Liver (tissue), 3 donors: ENCODE measurements at regions not wholly inside any gene's neighbourhood (a gene's known extent, or its start where the extent isn't known, plus 50 kb on each side); places are given as distances from the start of the nearest gene placed in this dataset.

Experiments
- EGR1 ChIP-seq, 2 donors: IDR thresholded peaks; 2 replicates each; pipeline ENCODE4 v1.6.1; 2016 to 2018; ENCODE audit warnings: antibody characterized with exemption in 2 of 2, low read depth in 2 of 2
- GABPA ChIP-seq, 2 donors: IDR thresholded peaks in 1 of 2; conservative IDR thresholded peaks in 1 of 2; 2 replicates each; pipeline ENCODE4 v1.6.1; 2016; ENCODE audit warnings: antibody characterized with exemption in 2 of 2, mild to moderate bottlenecking in 1 of 2, moderate library complexity in 1 of 2
- HNF4A ChIP-seq, 2 donors: conservative IDR thresholded peaks; 2 replicates each; pipeline ENCODE4 v1.6.1; 2016; ENCODE audit warnings: antibody characterized with exemption in 2 of 2, mild to moderate bottlenecking in 2 of 2
- RAD21 ChIP-seq, 2 donors: IDR thresholded peaks; 2 replicates each; pipeline ENCODE4 v1.6.1; 2016; ENCODE audit warnings: antibody characterized with exemption in 2 of 2, mild to moderate bottlenecking in 2 of 2
- SP1 ChIP-seq: IDR thresholded peaks from 2 replicates; pipeline ENCODE4 v1.6.1; 2018; ENCODE audit warnings: antibody characterized with exemption, mild to moderate bottlenecking
- TAF1 ChIP-seq: conservative IDR thresholded peaks from 2 replicates; pipeline ENCODE4 v1.6.1; 2016; ENCODE audit warnings: antibody characterized with exemption, mild to moderate bottlenecking
- YY1 ChIP-seq: IDR thresholded peaks from 2 replicates; pipeline ENCODE4 v1.6.1; 2016; ENCODE audit warnings: antibody characterized with exemption, mild to moderate bottlenecking
- ZBTB33 ChIP-seq: IDR thresholded peaks from 2 replicates; pipeline ENCODE4 v1.6.1; 2016; ENCODE audit warnings: antibody characterized with exemption
- TF ChIP-seq, protein P1 (sequence below): fragments of 150-350 bp; IDR thresholded peaks from 2 replicates; pipeline ENCODE4 v1.5.1; 2017; ENCODE audit warnings: improper control_type of control experiment, low read depth, low read length; ENCODE audit not compliant: missing input control
- TF ChIP-seq, protein P2 (sequence below): IDR thresholded peaks from 2 replicates; pipeline ENCODE4 v1.6.1; 2016; ENCODE audit warnings: antibody characterized with exemption
- TF ChIP-seq, protein P3 (sequence below): IDR thresholded peaks from 2 replicates; pipeline ENCODE4 v1.6.1; 2016; ENCODE audit warnings: antibody characterized with exemption
- donor health status: healthy.
- donor health status: healthy.

- TF ChIP-seq, protein P1, sequence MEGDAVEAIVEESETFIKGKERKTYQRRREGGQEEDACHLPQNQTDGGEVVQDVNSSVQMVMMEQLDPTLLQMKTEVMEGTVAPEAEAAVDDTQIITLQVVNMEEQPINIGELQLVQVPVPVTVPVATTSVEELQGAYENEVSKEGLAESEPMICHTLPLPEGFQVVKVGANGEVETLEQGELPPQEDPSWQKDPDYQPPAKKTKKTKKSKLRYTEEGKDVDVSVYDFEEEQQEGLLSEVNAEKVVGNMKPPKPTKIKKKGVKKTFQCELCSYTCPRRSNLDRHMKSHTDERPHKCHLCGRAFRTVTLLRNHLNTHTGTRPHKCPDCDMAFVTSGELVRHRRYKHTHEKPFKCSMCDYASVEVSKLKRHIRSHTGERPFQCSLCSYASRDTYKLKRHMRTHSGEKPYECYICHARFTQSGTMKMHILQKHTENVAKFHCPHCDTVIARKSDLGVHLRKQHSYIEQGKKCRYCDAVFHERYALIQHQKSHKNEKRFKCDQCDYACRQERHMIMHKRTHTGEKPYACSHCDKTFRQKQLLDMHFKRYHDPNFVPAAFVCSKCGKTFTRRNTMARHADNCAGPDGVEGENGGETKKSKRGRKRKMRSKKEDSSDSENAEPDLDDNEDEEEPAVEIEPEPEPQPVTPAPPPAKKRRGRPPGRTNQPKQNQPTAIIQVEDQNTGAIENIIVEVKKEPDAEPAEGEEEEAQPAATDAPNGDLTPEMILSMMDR = no peak
- TF ChIP-seq GABPA (IDR thresholded peaks at IDR 0.05 in 1 of 2, conservative IDR thresholded peaks at IDR 0.05 in 1 of 2) = no peak
- no peak for TF ChIP-seq EGR1 (IDR thresholded peaks at IDR 0.05; ENCODE audit: low read depth in 2 of 2)
- TF ChIP-seq HNF4A (conservative IDR thresholded peaks at IDR 0.05) = no peak
- no peak for TF ChIP-seq ZBTB33
- no peak for TF ChIP-seq TAF1
- TF ChIP-seq, protein P2, sequence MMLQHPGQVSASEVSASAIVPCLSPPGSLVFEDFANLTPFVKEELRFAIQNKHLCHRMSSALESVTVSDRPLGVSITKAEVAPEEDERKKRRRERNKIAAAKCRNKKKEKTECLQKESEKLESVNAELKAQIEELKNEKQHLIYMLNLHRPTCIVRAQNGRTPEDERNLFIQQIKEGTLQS = no peak
- TF ChIP-seq, protein P3, sequence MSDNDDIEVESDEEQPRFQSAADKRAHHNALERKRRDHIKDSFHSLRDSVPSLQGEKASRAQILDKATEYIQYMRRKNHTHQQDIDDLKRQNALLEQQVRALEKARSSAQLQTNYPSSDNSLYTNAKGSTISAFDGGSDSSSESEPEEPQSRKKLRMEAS = no peak
- no peak for TF ChIP-seq YY1
- no peak for TF ChIP-seq RAD21 (IDR thresholded peaks at IDR 0.05)
- no peak for TF ChIP-seq SP1
Measured at GRCh38 chr9:78618735-78619134, 321.8 kb downstream of the PSAT1 start.
